ENCODE measurements at regions not wholly inside any gene's neighbourhood (a gene's known extent, or its start where the extent isn't known, plus 50 kb on each side); places are given as distances from the start of the nearest gene placed in this dataset.

DNA sequence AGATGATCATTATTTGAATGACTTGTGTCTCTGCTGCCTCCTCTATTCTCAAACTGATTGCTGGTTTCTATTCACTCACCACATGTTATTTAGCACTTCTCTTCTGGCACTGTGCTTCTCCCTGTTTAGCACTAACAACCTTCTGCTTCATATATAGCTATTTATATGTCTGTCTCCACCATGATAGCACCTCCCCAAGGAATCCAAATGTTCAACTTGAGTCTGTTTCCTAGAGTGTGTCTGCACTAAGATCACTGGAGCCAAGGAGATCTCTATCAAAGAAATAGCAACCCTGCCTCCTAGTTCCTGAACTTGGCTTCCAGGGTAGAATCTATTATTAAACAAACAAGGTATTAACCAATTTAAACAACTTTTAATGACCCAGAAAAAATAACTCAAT is 104.5 kb downstream of the CYP26A1 start:
- no peak for DNase-seq (ENCODE audit: low spot score)

DNA sequence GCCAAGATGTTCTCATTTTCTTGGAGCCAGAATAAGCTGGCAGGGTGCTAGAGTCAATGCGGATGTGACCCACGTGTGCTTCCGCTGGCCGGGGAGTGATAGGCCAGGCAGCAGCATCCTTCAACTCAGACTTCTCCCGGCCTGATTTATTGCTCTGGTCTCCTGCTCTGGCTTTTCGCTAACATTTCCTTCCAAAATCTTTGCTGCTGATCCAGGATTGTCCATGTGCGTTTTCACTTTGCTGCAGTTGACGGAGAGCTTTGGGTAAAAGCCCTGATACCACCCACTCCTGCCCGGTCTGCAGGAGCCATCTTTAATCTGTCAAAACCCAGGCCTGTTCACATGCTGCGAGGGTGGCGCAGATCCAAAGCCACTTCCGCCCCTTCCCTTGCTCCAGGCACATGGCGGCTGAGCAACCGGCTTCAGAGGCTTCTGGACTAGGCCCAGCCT is 106.8 kb downstream of the CYP26A1 start:
- DNase-seq (ENCODE audit: low spot score): no peak

GRCh38 chr10:93181271-93182048 is 107.8 kb downstream of the CYP26A1 start:
- no peak for DNase-seq (ENCODE audit: low spot score)

DNA sequence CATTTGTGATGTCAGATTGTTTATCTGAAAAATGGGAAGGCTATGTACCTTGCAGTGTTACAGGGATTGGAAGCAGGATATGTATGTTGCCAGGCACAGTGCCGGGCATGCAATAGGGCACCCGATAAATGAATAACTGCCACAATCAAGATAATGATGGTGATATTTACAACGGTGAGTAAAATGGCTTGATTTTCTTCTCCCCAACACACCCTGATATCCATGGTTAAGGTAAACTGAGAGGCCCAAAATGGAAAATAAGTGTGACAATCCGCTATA is 108.3 kb downstream of the CYP26A1 start:
- DNase-seq (ENCODE audit: low spot score): no peak

GRCh38 chr10:93182790-93183189 is 109.1 kb downstream of the CYP26A1 start:
- DNase-seq (ENCODE audit: low spot score): no peak

DNA sequence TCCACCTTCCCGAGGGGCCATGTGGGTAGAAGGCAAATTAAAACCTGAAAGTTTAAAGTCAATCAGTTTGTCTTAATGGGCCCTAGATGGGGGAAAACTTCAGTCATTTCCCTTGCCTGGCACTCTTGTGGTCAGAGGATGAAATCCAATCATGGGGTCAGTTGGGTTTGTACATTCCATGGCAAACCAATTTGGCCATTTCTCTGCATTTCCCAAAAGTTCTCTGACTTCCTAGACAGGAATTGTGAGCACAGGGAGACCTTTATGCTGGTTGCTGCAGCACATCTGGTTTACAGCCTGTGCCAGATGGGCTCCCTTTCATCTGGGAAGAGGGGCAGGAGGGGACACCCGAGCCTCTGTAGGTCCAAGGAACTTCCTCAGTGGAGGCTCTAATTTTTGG is 113.0 kb downstream of the CYP26A1 start:
- no peak for DNase-seq (ENCODE audit: low spot score)

DNA sequence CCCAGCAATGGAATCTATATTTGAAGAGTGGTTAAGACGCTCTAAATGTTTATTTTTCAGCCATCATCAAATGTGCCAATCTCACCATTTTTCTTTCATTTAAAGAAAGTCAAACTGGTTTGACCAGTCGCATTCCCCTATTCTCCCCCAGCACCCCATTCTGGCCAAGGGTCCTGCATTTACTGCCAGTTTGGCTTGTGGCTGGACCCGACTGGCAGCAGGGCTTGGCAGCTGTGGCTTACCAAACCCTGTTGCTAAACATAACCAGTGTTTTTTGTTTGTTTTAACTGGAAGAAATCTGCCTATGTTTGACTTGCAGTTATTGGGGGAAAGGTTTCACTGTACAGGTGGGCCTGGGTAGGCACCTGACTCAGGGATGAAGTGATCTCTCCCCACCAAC is 116.3 kb downstream of the CYP26A1 start:
- DNase-seq (ENCODE audit: low spot score): no peak

DNA sequence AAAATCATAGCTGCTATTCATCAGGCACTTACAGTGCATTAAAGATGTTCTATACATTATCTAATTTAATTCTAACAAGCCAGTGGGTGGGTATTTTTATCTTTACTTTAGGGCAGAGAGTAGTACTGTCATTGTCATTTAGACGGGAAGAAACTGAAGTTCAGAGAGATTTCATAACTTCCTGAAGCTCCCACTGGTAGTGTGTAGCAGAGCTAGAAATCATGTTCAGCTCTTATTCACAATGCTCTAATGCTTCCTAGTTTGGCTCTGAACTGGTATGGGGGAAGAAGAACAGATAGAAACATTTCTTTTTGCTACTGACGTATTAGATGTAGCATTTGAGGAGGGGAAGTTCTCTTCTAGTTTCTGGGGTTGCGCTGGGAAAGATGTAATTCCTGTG is 116.7 kb downstream of the CYP26A1 start:
- no peak for DNase-seq (ENCODE audit: low spot score)

DNA sequence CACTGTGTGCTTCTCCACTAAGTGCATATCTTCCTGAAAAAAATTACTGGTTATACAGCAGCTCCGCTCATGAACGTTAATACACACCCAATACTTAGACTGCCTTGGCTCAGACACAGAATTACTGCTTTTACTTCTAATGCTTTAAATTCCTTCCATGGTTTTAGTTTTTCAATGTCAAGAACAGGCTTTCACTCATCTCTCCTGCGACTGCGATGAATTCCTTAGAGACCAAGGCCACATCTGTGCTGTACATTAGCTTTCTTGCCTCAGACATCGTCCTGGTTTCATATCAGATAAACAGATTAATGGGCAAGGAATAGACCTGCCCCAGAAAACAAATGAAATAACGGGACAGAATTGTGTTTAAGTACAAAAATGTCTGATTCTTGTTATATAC is 120.2 kb downstream of the CYP26A1 start:
- no peak for DNase-seq (ENCODE audit: low spot score)

GRCh38 chr10:93198401-93199131 is 124.9 kb downstream of the CYP26A1 start:
- no peak for DNase-seq (ENCODE audit: low spot score)

GRCh38 chr10:93199191-93199751 is 125.6 kb downstream of the CYP26A1 start:
- peak; percentile 5 for DNase-seq (ENCODE audit: low spot score)

DNA sequence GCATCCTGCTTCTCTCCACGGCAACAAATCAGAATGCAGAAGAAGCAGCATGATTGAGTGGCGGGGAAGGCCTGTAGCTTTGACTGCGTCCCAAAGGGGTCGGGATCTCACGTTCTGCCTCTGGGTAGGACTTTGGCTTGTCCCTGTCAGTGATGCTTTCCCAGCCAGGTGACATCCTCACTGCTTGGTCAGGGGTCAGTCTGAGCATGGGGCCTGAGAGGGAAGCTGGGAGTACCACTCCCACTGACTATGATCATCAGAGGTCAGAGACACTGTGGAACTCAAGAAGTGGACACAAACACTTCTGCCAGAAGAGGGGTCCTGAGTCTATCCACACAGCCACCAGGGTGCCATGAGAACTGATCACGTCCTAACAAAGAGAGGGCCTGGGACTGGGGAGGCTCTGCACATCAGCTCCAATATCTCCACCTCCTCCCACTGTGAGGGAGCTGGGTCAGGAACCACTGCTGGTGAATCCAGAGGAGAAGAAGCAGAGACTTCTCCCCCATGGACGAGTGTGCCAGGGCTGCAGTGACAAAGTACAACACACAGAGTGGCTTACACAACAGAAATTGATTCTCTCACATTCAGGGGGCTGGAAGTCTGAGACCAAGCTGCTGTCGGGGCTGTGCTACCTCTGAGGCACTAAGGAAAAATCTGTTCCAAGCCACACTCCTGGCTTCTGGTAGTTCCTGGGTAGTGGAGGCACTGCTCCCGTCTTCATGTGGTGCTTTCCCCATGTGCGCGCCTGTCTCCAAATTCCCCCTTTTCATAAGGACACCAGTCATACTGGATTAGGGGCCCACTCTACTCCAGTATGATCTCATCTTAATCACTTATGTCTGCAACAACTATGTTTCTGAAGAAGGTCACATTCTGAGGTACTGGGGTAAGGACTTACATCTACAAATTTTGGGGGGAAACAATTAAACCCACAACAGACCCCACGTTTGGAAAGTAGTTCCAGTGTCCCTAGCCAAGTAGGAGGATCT is 131.1 kb downstream of the CYP26A1 start:
- DNase-seq (ENCODE audit: low spot score): no peak

DNA sequence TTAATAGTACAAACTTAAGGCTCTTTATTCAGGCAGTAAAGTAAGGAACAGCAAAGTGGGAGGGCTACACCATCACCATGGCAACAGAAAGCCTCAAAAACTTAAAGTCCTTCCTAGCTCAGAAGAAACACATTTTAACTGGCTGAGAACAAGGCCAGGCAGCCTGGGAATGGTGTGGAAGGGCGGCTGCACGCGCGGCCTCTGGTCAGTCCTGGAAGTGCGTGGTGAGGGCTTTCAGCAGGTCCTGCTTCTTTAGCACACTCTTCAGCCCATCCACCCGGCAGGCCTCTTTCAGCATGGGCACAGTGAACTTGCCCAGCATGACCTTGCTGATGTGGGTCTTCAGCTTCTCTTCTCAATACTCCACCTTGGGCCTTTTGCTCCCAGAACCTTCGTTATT is 133.0 kb downstream of the CYP26A1 start:
- no peak for DNase-seq (ENCODE audit: low spot score)

GRCh38 chr10:93208717-93209464 is 135.2 kb downstream of the CYP26A1 start:
- no peak for DNase-seq (ENCODE audit: low spot score)

DNA sequence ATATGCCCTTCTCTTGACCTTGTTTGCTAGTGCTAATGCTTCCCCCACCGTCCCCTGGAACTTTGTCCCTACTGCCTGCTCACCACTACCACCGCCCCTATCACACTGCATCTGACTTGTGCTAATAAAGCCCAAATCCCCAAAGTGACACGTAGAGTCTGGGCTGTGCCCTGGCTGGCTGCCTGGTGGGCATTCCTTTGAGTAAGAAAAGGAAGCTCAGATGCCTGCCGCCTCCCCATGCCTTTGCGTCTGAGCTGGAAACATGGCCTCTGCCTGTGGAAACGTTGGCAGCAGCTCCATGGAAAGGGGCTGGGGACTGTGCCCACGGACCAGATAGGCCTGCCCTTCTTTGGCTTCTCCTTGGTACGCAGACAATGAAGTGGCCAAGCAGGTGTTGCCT is 138.3 kb downstream of the CYP26A1 start:
- DNase-seq (ENCODE audit: low spot score): no peak

DNA sequence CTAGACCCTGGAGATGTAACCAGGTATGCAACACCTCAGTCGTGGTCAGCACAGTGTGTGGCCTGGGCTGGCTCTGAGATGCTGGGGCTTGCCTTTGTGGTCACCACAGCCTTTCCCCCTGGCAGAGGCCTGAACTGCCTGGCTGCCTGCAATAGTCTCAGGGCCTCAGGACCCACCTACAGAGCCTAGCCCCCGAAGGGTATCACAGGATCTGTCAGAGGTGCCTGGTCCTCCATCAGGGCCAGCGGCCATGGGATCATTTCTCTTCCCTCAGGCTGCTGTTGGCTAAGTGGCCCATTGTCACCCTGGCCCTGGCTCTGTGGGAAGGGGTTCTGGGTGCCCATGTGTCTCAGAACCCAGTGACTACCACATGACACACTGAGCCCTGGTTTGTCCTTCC is 141.6 kb downstream of the CYP26A1 start:
- DNase-seq (ENCODE audit: low spot score): no peak

DNA sequence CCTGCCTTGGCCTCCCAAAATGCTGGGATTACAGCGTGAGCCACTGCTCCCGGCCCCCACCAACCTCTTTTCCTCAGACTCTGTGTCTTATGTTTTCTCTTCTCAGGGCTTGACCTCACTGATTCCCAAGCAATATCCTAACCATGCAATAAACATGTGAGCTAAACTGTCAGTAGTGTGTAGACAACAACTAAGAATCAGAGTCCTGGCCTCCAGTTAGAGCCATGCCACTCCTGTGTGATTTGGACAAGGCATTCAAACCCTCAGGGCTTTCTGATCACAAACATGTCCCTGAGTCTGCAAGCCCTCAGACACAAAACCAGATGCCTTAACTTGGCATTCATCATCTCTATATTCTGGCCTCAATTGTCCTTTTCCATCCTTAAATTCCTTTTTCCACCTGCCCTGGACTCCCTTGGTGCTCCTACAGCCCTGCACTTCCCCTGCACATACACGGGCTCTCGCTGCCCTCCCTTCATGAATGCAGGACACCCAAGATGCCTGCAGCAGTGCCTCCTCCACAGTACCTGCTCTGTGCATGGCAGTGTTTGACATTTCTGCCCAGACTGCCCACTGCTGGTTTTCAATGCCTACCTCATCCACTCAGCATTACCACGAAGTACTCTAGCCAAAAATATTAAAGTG is 142.8 kb downstream of the CYP26A1 start:
- no peak for DNase-seq (ENCODE audit: low spot score)

DNA sequence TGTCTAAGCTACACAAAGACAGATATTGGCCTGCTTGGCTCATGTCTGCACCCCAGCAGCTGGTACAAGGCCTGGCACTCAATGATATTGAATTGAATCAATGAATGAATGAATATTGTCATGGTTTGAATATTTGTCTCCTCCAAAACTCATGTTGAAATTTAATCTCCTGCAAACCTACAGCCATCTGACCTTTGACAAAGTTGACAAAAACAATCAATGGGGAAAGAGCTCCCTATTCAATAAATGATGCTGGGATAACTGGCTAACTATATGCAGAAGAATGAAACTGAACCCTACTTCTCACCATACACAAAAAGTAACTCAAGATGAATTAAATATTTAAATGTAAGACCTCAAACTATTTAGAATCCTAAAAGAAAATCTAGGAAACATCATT is 144.7 kb downstream of the CYP26A1 start:
- DNase-seq (ENCODE audit: low spot score): no peak

- no peak for DNase-seq (ENCODE audit: low spot score)
Observed at GRCh38 chr10:93219347-93219746, 145.7 kb downstream of the CYP26A1 start.

- DNase-seq (ENCODE audit: low spot score): no peak
Observed at GRCh38 chr10:93220296-93221170, 146.8 kb downstream of the CYP26A1 start.
